HepG2 (cell line): ENCODE measurements at regions not wholly inside any gene's neighbourhood (a gene's known extent, or its start where the extent isn't known, plus 50 kb on each side); places are given as distances from the start of the nearest gene placed in this dataset.

Experiments
- ARNT2 ChIP-seq: sonication (generic); formaldehyde crosslinking; IDR thresholded peaks from 2 replicates; pipeline ENCODE4 v1.8.0; 2022; ENCODE audit warnings: mild to moderate bottlenecking, low read depth, missing genetic modification reagents, moderate library complexity
- EED ChIP-seq: sonication (generic); formaldehyde crosslinking; IDR thresholded peaks from 2 replicates; pipeline ENCODE4 v1.5.0; 2020; ENCODE audit warnings: mild to moderate bottlenecking, missing genetic modification reagents
- FOXA3 ChIP-seq: IDR thresholded peaks from 2 replicates; pipeline ENCODE4 v1.6.1; 2016; ENCODE audit warnings: missing genetic modification reagents, missing compliant biosample characterization
- HBP1 ChIP-seq: IDR thresholded peaks from 2 replicates; pipeline ENCODE4 v1.6.1; 2016; ENCODE audit warnings: low read depth, control low read depth
- JDP2 ChIP-seq: sonication (generic); formaldehyde crosslinking; IDR thresholded peaks from 2 replicates; pipeline ENCODE4 v1.8.1; 2022; ENCODE audit warnings: missing genetic modification reagents, borderline replicate concordance
- RFXANK ChIP-seq: IDR thresholded peaks from 2 replicates; pipeline ENCODE4 v1.6.1; 2016
- SATB2 ChIP-seq: sonication (generic); formaldehyde crosslinking; IDR thresholded peaks from 2 replicates; pipeline ENCODE4 v1.5.0; 2020; ENCODE audit warnings: missing genetic modification reagents
- WIZ ChIP-seq: sonication (generic); formaldehyde crosslinking; IDR thresholded peaks from 2 replicates; pipeline ENCODE4 v1.5.1; 2020; ENCODE audit warnings: mild to moderate bottlenecking, missing genetic modification reagents
- ZNF607 ChIP-seq: sonication (generic); formaldehyde crosslinking; IDR thresholded peaks from 2 replicates; pipeline ENCODE4 v1.5.1; 2020; ENCODE audit warnings: missing genetic modification reagents, mild to moderate bottlenecking, borderline replicate concordance
- ZNF737 ChIP-seq: sonication (generic); formaldehyde crosslinking; IDR thresholded peaks from 2 replicates; pipeline ENCODE4 v1.5.0; 2020; ENCODE audit warnings: missing genetic modification reagents, mild to moderate bottlenecking, borderline replicate concordance
- ZNF75D ChIP-seq: sonication (generic); formaldehyde crosslinking; IDR thresholded peaks from 2 replicates; pipeline ENCODE4 v1.8.1; 2023; ENCODE audit warnings: missing genetic modification reagents, mild to moderate bottlenecking, borderline replicate concordance
- TF ChIP-seq, protein P1 (sequence below): sonication (generic); formaldehyde crosslinking; IDR thresholded peaks from 2 replicates; pipeline ENCODE4 v1.5.0; 2020; ENCODE audit warnings: mild to moderate bottlenecking, missing genetic modification reagents, borderline replicate concordance
- TF ChIP-seq, protein P2 (sequence below): sonication (generic); formaldehyde crosslinking; IDR thresholded peaks from 2 replicates; pipeline ENCODE4 v1.9.0; 2021; ENCODE audit warnings: missing genetic modification reagents, borderline replicate concordance

- TF ChIP-seq, protein P1, sequence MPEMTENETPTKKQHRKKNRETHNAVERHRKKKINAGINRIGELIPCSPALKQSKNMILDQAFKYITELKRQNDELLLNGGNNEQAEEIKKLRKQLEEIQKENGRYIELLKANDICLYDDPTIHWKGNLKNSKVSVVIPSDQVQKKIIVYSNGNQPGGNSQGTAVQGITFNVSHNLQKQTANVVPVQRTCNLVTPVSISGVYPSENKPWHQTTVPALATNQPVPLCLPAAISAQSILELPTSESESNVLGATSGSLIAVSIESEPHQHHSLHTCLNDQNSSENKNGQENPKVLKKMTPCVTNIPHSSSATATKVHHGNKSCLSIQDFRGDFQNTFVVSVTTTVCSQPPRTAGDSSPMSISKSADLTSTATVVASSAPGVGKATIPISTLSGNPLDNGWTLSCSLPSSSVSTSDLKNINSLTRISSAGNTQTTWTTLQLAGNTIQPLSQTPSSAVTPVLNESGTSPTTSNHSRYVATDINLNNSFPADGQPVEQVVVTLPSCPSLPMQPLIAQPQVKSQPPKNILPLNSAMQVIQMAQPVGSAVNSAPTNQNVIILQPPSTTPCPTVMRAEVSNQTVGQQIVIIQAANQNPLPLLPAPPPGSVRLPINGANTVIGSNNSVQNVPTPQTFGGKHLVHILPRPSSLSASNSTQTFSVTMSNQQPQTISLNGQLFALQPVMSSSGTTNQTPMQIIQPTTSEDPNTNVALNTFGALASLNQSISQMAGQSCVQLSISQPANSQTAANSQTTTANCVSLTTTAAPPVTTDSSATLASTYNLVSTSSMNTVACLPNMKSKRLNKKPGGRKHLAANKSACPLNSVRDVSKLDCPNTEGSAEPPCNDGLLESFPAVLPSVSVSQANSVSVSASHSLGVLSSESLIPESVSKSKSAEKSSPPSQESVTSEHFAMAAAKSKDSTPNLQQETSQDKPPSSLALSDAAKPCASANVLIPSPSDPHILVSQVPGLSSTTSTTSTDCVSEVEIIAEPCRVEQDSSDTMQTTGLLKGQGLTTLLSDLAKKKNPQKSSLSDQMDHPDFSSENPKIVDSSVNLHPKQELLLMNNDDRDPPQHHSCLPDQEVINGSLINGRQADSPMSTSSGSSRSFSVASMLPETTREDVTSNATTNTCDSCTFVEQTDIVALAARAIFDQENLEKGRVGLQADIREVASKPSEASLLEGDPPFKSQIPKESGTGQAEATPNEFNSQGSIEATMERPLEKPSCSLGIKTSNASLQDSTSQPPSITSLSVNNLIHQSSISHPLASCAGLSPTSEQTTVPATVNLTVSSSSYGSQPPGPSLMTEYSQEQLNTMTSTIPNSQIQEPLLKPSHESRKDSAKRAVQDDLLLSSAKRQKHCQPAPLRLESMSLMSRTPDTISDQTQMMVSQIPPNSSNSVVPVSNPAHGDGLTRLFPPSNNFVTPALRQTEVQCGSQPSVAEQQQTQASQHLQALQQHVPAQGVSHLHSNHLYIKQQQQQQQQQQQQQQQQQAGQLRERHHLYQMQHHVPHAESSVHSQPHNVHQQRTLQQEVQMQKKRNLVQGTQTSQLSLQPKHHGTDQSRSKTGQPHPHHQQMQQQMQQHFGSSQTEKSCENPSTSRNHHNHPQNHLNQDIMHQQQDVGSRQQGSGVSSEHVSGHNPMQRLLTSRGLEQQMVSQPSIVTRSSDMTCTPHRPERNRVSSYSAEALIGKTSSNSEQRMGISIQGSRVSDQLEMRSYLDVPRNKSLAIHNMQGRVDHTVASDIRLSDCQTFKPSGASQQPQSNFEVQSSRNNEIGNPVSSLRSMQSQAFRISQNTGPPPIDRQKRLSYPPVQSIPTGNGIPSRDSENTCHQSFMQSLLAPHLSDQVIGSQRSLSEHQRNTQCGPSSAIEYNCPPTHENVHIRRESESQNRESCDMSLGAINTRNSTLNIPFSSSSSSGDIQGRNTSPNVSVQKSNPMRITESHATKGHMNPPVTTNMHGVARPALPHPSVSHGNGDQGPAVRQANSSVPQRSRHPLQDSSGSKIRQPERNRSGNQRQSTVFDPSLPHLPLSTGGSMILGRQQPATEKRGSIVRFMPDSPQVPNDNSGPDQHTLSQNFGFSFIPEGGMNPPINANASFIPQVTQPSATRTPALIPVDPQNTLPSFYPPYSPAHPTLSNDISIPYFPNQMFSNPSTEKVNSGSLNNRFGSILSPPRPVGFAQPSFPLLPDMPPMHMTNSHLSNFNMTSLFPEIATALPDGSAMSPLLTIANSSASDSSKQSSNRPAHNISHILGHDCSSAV (CRISPR knock-in tag), result no peak
- TF ChIP-seq FOXA3 (peak; percentile 81), WIZ (CRISPR knock-in tag) (no peak), ZNF607 (CRISPR knock-in tag) (no peak), RFXANK (CRISPR knock-in tag) (no peak), ZNF75D (no peak), ARNT2 (CRISPR knock-in tag) (no peak), ZNF737 (no peak), EED (CRISPR knock-in tag) (no peak), SATB2 (CRISPR knock-in tag) (no peak), HBP1 (no peak), JDP2 (CRISPR knock-in tag) (no peak)
- TF ChIP-seq, protein P2, sequence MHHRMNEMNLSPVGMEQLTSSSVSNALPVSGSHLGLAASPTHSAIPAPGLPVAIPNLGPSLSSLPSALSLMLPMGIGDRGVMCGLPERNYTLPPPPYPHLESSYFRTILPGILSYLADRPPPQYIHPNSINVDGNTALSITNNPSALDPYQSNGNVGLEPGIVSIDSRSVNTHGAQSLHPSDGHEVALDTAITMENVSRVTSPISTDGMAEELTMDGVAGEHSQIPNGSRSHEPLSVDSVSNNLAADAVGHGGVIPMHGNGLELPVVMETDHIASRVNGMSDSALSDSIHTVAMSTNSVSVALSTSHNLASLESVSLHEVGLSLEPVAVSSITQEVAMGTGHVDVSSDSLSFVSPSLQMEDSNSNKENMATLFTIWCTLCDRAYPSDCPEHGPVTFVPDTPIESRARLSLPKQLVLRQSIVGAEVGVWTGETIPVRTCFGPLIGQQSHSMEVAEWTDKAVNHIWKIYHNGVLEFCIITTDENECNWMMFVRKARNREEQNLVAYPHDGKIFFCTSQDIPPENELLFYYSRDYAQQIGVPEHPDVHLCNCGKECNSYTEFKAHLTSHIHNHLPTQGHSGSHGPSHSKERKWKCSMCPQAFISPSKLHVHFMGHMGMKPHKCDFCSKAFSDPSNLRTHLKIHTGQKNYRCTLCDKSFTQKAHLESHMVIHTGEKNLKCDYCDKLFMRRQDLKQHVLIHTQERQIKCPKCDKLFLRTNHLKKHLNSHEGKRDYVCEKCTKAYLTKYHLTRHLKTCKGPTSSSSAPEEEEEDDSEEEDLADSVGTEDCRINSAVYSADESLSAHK, result no peak
Observed at GRCh38 chr1:4267381-4268261, 367.5 kb upstream of the C1orf174 start (continued).
